Heart left ventricle (tissue), 16 donors: ENCODE measurements at regions not wholly inside any gene's neighbourhood (a gene's known extent, or its start where the extent isn't known, plus 50 kb on each side); places are given as distances from the start of the nearest gene placed in this dataset.

ENCODE experiments used
- ATAC-seq, 4 donors: fragments of 200-7000 bp; cut with Tn5 transposase; one replicate each; pipeline ENCODE4 v1.9.1; 2020 to 2022; ENCODE audit warnings: moderate library complexity in 4 of 4, mild to moderate bottlenecking in 3 of 4, moderate number of reproducible peaks in 1 of 4
- DNase-seq, 5 donors: peaks; one replicate each; pipeline ENCODE4 v3.0.0-alpha.2; 2020
- H3K27ac ChIP-seq, 12 donors: fragments of 200-600 bp; sonication (generic) in 4 of 12; one replicate each; pipeline versions ENCODE4 v1.5.0 to v1.8.0; 2016 to 2022; ENCODE audit warnings: mild to moderate bottlenecking in 2 of 12
- H3K27me3 ChIP-seq, 9 donors: fragments of 200-600 bp; sonication (generic) in 2 of 9; one replicate each; pipeline versions ENCODE4 v1.5.1 to v1.8.0; 2016 to 2022; ENCODE audit warnings: mild to moderate bottlenecking in 3 of 9
- H3K36me3 ChIP-seq, 9 donors: fragments of 200-600 bp; sonication (generic) in 2 of 9; one replicate each; pipeline versions ENCODE4 v1.5.0 to v1.8.0; 2018 to 2022; ENCODE audit warnings: mild to moderate bottlenecking in 2 of 9
- H3K4me1 ChIP-seq, 12 donors: fragments of 200-600 bp; sonication (generic) in 4 of 12; one replicate each; pipeline versions ENCODE4 v1.5.0 to v1.8.0; 2016 to 2022; ENCODE audit warnings: mild to moderate bottlenecking in 3 of 12
- H3K4me3 ChIP-seq, 12 donors: fragments of 200-600 bp; sonication (generic) in 4 of 12; one replicate each; pipeline versions ENCODE4 v1.5.0 to v1.8.0; 2017 to 2022; ENCODE audit warnings: mild to moderate bottlenecking in 9 of 12, moderate library complexity in 4 of 12
- H3K9me3 ChIP-seq, 12 donors: fragments of 200-600 bp; sonication (generic) in 4 of 12; one replicate each; pipeline versions ENCODE4 v1.5.0 to v1.8.0; 2016 to 2022; ENCODE audit warnings: mild to moderate bottlenecking in 1 of 12
- CTCF ChIP-seq, 12 donors: fragments of 200-600 bp; sonication (generic) in 4 of 12; IDR thresholded peaks; one replicate each; pipeline versions ENCODE4 v1.5.0 to v1.8.0; 2018 to 2022; ENCODE audit warnings: antibody characterized with exemption in 12 of 12, mild to moderate bottlenecking in 5 of 12
- POLR2A ChIP-seq, 2 donors: fragments of 450-650 bp; IDR thresholded peaks; one replicate each; pipeline ENCODE4 v1.6.1; 2017; ENCODE audit warnings: antibody characterized with exemption in 2 of 2, mild to moderate bottlenecking in 2 of 2, moderate library complexity in 2 of 2
- WGBS, 4 donors: extraction: QIAGEN DNeasy Blood & Tissue Kit in 2 of 4; methylation state at CpG; one replicate each; pipeline versions ENCODE4 v1.1.5 to v1.1.7; 2013 to 2018; 5-methylcytosine and 5-hydroxymethylcytosine counted together
- intact Hi-C, 10 donors: fragments of 100-400 bp; cut with DNase I; formaldehyde crosslinking; loops; one replicate each; pipeline versions ENCODE4 v1.11.1 to v1.14.2; 2022
- donor health status: ischemic (EF 13 %, LVEDD 7.1; RV severe dilation, severe dysfunction).
- donor health status: healthy with polysubstance abuse.
- donor health status: DM: no; HTN: yes; CAD: no.
- donor health status: DM: no; HTN: no; CAD: no.
- donor health status: ischemic (EF 25% LVEDD 6.9; RV normal size, moderate dysfunction).
- donor health status: ischemic (EF 25% LVEDD 5.7; RV mildly dilated, moderate dysfunction).
- donor health status: healthy.
- donor health status: DM: yes; HTN: yes; CAD: no.
- donor health status: ischemic (EF 35%, LVEDD 5.7; RV mildly dilated, moderate dysfunction).
- donor health status: nonischemic (EF 11% LVEDD 7.7; RV severe dilation, severe dysfunction).
- donor health status: DM: yes; HTN: yes; CAD: no.
- donor health status: PGD.
- donor health status: ischemic (EF 29% LVEDD 5.4; RV normal size, mild dysfunction).
- donor health status: nonischemic (EF 23%, LVEDD 6.1; RV moderate dilation, normal function).

GRCh38 chr3:87993566-87993965 lies 65.2 kb downstream of the CGGBP1 start:
- no peak overlapping the region for H3K27ac ChIP-seq
- TF ChIP-seq CTCF (IDR thresholded peaks at IDR 0.05) (no peak), POLR2A (IDR thresholded peaks at IDR 0.05) (no peak)
- no peak overlapping the region for H3K4me3 ChIP-seq
- peaks cover 0 to 2% (median 0%) of the 10 kb centered on the region in 9 donors for H3K27me3 ChIP-seq
- H3K4me1 ChIP-seq: peaks cover 0 to 10% (median 0%) of the 10 kb centered on the region in 12 donors
- ATAC-seq: no peak
- H3K36me3 ChIP-seq: no peaks in the 10 kb centered on the region
- intact Hi-C loops: no loop called here
- 87 to 92% (median 91%) methylated on average over 4 of the region's 4 CpGs for WGBS, 4 donors
- DNase-seq: no peak
- H3K9me3 ChIP-seq: no peaks in the 10 kb centered on the region

GRCh38 chr3:87987952-87988351 lies 70.9 kb downstream of the CGGBP1 start:
- no peaks in the 10 kb centered on the region for H3K9me3 ChIP-seq
- H3K36me3 ChIP-seq: no peaks in the 10 kb centered on the region
- no peaks in the 10 kb centered on the region for H3K4me1 ChIP-seq
- no peak for TF ChIP-seq CTCF (IDR thresholded peaks at IDR 0.05)
- TF ChIP-seq POLR2A (IDR thresholded peaks at IDR 0.05): no peak
- no peaks in the 10 kb centered on the region for H3K27me3 ChIP-seq
- no peak overlapping the region for H3K27ac ChIP-seq
- WGBS, 4 donors: 42 to 54% (median 45%) methylated on average over 2 of the region's 2 CpGs
- DNase-seq (no peak), ATAC-seq (no peak)
- intact Hi-C loops: loop anchor here in 1 of 10 donors (5.0 kb wide), 1 partner anchor 501 kb away; no protein-coding TSS in a partner anchor
- H3K4me3 ChIP-seq: no peak overlapping the region

- H3K27me3 ChIP-seq: no peaks in the 10 kb centered on the region
- DNase-seq (no peak), ATAC-seq (no peak)
- H3K27ac ChIP-seq: no peak overlapping the region
- intact Hi-C loops: no loop called here
- no peaks in the 10 kb centered on the region for H3K4me1 ChIP-seq
- no peaks in the 10 kb centered on the region for H3K36me3 ChIP-seq
- no peak overlapping the region for H3K4me3 ChIP-seq
- 63 to 71% (median 70%) methylated on average over 3 of the region's 3 CpGs for WGBS, 4 donors
- TF ChIP-seq CTCF (IDR thresholded peaks at IDR 0.05): no peak
- no peak for TF ChIP-seq POLR2A (IDR thresholded peaks at IDR 0.05)
- H3K9me3 ChIP-seq: peaks cover 0 to 11% (median 2%) of the 10 kb centered on the region in 12 donors
Observed at GRCh38 chr3:87982421-87982820, 76.4 kb downstream of the CGGBP1 start.

GRCh38 chr3:87979527-87979926 lies 79.3 kb downstream of the CGGBP1 start:
- Histone ChIP-seq H3K9me3 (peaks cover 0 to 11% (median 2%) of the 10 kb centered on the region in 12 donors), H3K4me3 (no peak overlapping the region), H3K27ac (no peak overlapping the region), H3K4me1 (no peaks in the 10 kb centered on the region), H3K27me3 (no peaks in the 10 kb centered on the region), H3K36me3 (no peaks in the 10 kb centered on the region)
- DNase-seq (no peak), ATAC-seq (no peak)
- intact Hi-C loops: no loop called here
- TF ChIP-seq POLR2A (IDR thresholded peaks at IDR 0.05): no peak
- 67 to 90% (median 89%) methylated on average over 1 to 4 of the region's 4 CpGs for WGBS, 4 donors

GRCh38 chr3:87977765-87978164 lies 81.0 kb downstream of the CGGBP1 start:
- no peak for DNase-seq
- Histone ChIP-seq H3K4me1 (no peaks in the 10 kb centered on the region), H3K27ac (no peak overlapping the region), H3K9me3 (peaks cover 0 to 11% (median 2%) of the 10 kb centered on the region in 12 donors), H3K36me3 (no peaks in the 10 kb centered on the region), H3K4me3 (no peak overlapping the region), H3K27me3 (no peaks in the 10 kb centered on the region)
- intact Hi-C loops: no loop called here
- no peak for TF ChIP-seq CTCF (IDR thresholded peaks at IDR 0.05)
- TF ChIP-seq POLR2A (IDR thresholded peaks at IDR 0.05): no peak
- 83 to 100% (median 89%) methylated on average over 1 of the region's 1 CpG for WGBS, 4 donors
- ATAC-seq: no peak
